ENCODE measurements at regions not wholly inside any gene's neighbourhood (a gene's known extent, or its start where the extent isn't known, plus 50 kb on each side); places are given as distances from the start of the nearest gene placed in this dataset.

DNA sequence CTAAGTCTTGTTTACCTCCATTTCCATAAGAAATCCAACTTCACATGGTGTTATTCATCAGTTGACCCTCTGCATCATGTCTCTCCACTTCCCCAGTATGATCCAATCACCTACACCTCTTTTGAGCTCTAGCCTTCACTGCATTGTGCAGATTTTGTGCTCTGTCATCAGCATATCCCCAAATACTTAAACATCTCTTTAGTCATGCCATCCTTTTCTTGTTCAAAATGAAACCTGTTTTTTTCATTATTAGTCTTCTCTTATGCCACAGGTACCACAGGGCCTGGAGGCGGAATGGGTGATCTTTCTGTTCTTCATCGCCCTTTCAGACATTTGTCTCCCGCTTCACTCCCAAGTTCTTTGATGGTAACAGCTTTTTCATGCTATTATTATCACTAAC lies 382.7 kb upstream of the GALNTL6 start:
- TF ChIP-seq, protein P1, sequence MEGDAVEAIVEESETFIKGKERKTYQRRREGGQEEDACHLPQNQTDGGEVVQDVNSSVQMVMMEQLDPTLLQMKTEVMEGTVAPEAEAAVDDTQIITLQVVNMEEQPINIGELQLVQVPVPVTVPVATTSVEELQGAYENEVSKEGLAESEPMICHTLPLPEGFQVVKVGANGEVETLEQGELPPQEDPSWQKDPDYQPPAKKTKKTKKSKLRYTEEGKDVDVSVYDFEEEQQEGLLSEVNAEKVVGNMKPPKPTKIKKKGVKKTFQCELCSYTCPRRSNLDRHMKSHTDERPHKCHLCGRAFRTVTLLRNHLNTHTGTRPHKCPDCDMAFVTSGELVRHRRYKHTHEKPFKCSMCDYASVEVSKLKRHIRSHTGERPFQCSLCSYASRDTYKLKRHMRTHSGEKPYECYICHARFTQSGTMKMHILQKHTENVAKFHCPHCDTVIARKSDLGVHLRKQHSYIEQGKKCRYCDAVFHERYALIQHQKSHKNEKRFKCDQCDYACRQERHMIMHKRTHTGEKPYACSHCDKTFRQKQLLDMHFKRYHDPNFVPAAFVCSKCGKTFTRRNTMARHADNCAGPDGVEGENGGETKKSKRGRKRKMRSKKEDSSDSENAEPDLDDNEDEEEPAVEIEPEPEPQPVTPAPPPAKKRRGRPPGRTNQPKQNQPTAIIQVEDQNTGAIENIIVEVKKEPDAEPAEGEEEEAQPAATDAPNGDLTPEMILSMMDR (IDR thresholded peaks at IDR 0.05), result no peak
- TF ChIP-seq ZFX (IDR thresholded peaks at IDR 0.05; ENCODE audit: borderline replicate concordance), result no peak
